K562 (cell line): ENCODE measurements at regions not wholly inside any gene's neighbourhood (a gene's known extent, or its start where the extent isn't known, plus 50 kb on each side); places are given as distances from the start of the nearest gene placed in this dataset.

ENCODE experiments used
- ATAC-seq: fragments of 200-7000 bp; cut with Tn5 transposase; 3 replicates; pipeline ENCODE4 v1.9.1; 2020; ENCODE audit warnings: moderate library complexity
- BruUV-seq: library from RNA; stranded (reverse); fragments of 400-500 nt; replicated peaks from 2 replicates; lab custom pipeline; 2021; lab: Mats Ljungman, UMichigan
- CTCF ChIA-PET: fragments of 300-600 bp; formaldehyde crosslinking; extraction: SDS; loops from one replicate; lab custom pipeline; 2021; ENCODE audit warnings: low intra/inter-chr PET ratio; lab: Yijun Ruan, JAX
- POLR2A ChIA-PET: fragments of 300-600, 350-650 bp; sonication (Branson Sonifier 250); formaldehyde crosslinking; extraction: SDS; loops from one replicate; lab custom pipeline; 2021; ENCODE audit warnings: antibody characterized with exemption, inconsistent platforms; lab: Yijun Ruan, JAX
- DNase-seq, 4 experiments: peaks; one replicate each; pipeline versions ENCODE4 v3.0.0 to v3.0.0-alpha.2; 2011 to 2018; ENCODE audit warnings: low spot score in 3 of 4, mixed read lengths in 3 of 4; ENCODE audit errors: extremely low read depth in 1 of 4
- FAIRE-seq: peaks from 2 replicates; lab custom pipeline; 2011; peaks lifted over from hg19 to GRCh38; lab: Jason Lieb, UNC
- H2AFZ ChIP-seq: 2 replicates; pipeline ENCODE4 v1.6.0; 2011; ENCODE audit warnings: low read depth, low read length, control low read depth, inconsistent platforms
- H3K27ac ChIP-seq: fragments of 200-600 bp; 3 replicates; pipeline ENCODE4 v1.8.0; 2011; ENCODE audit warnings: low read depth, mild to moderate bottlenecking, control low read depth, inconsistent platforms, low read length, moderate library complexity, mixed read lengths; ENCODE audit errors: extremely low read depth
- H3K27me3 ChIP-seq, 2 experiments: fragments of 300-600 bp in 1 of 2; 2 replicates in 1 of 2; 3 replicates in 1 of 2; pipeline versions ENCODE4 v1.6.0 to v1.8.0; 2011; ENCODE audit warnings: inconsistent platforms in 2 of 2, low read length in 2 of 2, mild to moderate bottlenecking in 1 of 2, mixed read lengths in 1 of 2, moderate library complexity in 1 of 2; ENCODE audit not compliant: control insufficient read depth in 2 of 2, insufficient read depth in 2 of 2
- H3K36me3 ChIP-seq: fragments of 300-600 bp; 3 replicates; pipeline ENCODE4 v1.8.0; 2011; ENCODE audit warnings: mild to moderate bottlenecking, low read length, inconsistent platforms; ENCODE audit not compliant: control insufficient read depth, insufficient read depth
- H3K4me1 ChIP-seq, 2 experiments: fragments of 200-600 bp in 1 of 2; replicated peaks in 1 of 2; 2 replicates in 1 of 2; 3 replicates in 1 of 2; pipeline versions ENCODE4 v1.5.1 to v1.8.0; 2011; ENCODE audit warnings: inconsistent platforms in 2 of 2, low read length in 2 of 2, mild to moderate bottlenecking in 1 of 2, mixed read lengths in 1 of 2, moderate library complexity in 1 of 2; ENCODE audit not compliant: control insufficient read depth in 2 of 2, insufficient read depth in 2 of 2
- H3K4me2 ChIP-seq: 2 replicates; pipeline ENCODE4 v1.6.1; 2011; ENCODE audit warnings: low read length, control low read depth, inconsistent platforms, mixed read lengths; ENCODE audit not compliant: insufficient read depth
- H3K4me3 ChIP-seq: fragments of 200-600 bp; sonication (generic), shearing (Covaris generic); 2 replicates; pipeline ENCODE4 v1.5.1; 2016; ENCODE audit warnings: control low read depth, inconsistent platforms
- H3K79me2 ChIP-seq: fragments of 200-600 bp; 3 replicates; pipeline ENCODE4 v1.8.0; 2011; ENCODE audit warnings: low read length, inconsistent platforms; ENCODE audit not compliant: control insufficient read depth, insufficient read depth
- H3K9ac ChIP-seq, 2 experiments: 2 replicates each; pipeline versions ENCODE4 v1.6.0 to v1.6.1; 2011; ENCODE audit warnings: low read depth in 2 of 2, low read length in 2 of 2, control low read depth in 1 of 2, inconsistent platforms in 1 of 2, mild to moderate bottlenecking in 1 of 2, mixed read lengths in 1 of 2; ENCODE audit not compliant: insufficient read depth in 1 of 2
- H3K9me1 ChIP-seq: one replicate; pipeline ENCODE4 v1.6.0; 2011; ENCODE audit warnings: inconsistent platforms, mild to moderate bottlenecking, low read length, moderate library complexity; ENCODE audit not compliant: control insufficient read depth, insufficient read depth
- H3K9me3 ChIP-seq: replicated peaks from 2 replicates; pipeline ENCODE4 v1.5.1; 2011; ENCODE audit warnings: low read depth, low read length, inconsistent platforms; ENCODE audit not compliant: control insufficient read depth, insufficient read depth
- H4K20me1 ChIP-seq: replicated peaks from 2 replicates; pipeline ENCODE4 v1.6.1; 2011; ENCODE audit warnings: low read length, inconsistent platforms, mixed read lengths; ENCODE audit not compliant: control insufficient read depth, insufficient read depth
- CHD4 ChIP-seq: fragments of 200-600 bp; sonication (generic); IDR thresholded peaks from 3 replicates; pipeline ENCODE4 v1.6.1; 2012; ENCODE audit warnings: low read depth, mild to moderate bottlenecking, mixed read lengths, low read length, inconsistent platforms; ENCODE audit not compliant: insufficient read depth, insufficient replicate concordance, poor library complexity, severe bottlenecking
- HDGF ChIP-seq: fragments of 450-650 bp; IDR thresholded peaks from 2 replicates; pipeline ENCODE4 v1.6.1; 2016
- MTA2 ChIP-seq: fragments of 450-650 bp; IDR thresholded peaks from 2 replicates; pipeline ENCODE4 v1.6.1; 2016; ENCODE audit warnings: low read depth
- PHTF2 ChIP-seq: fragments of 250-450 bp; sonication (Bioruptor Pico); IDR thresholded peaks from 2 replicates; pipeline ENCODE4 v1.5.0; 2021; ENCODE audit warnings: mild to moderate bottlenecking
- PTRF ChIP-seq: fragments of 450-650 bp; IDR thresholded peaks from 2 replicates; pipeline ENCODE4 v1.6.1; 2016; ENCODE audit warnings: mild to moderate bottlenecking, missing genetic modification characterization, missing compliant biosample characterization
- SP1 ChIP-seq: sonication (generic); formaldehyde crosslinking; IDR thresholded peaks from 2 replicates; pipeline ENCODE4 v1.8.1; 2022; ENCODE audit warnings: mild to moderate bottlenecking, missing genetic modification reagents
- U2AF2 ChIP-seq: fragments of 200-400 bp; formaldehyde crosslinking; optimal IDR thresholded peaks from 2 replicates; pipeline ENCODE3; 2017; ENCODE audit warnings: low read depth, mild to moderate bottlenecking, low read length
- ZFP30 ChIP-seq: fragments of 250-450 bp; sonication (Bioruptor Pico); IDR thresholded peaks from 2 replicates; pipeline ENCODE4 v1.8.0; 2022; ENCODE audit warnings: moderate library complexity, mild to moderate bottlenecking, inconsistent platforms, borderline replicate concordance
- ZNF76 ChIP-seq: fragments of 250-450 bp; sonication (Bioruptor Pico); IDR thresholded peaks from 2 replicates; pipeline ENCODE4 v1.4.0; 2020; ENCODE audit warnings: mild to moderate bottlenecking, moderate library complexity, borderline replicate concordance
- WGBS: fragments of 100-300 bp; shearing (Covaris generic); methylation state at CpG from one replicate; pipeline ENCODE4 v1.1.6; 2016; ENCODE audit warnings: low coverage, mixed read lengths; ENCODE audit not compliant: insufficient coverage; ENCODE audit errors: missing lambda C conversion rate; 5-methylcytosine and 5-hydroxymethylcytosine counted together
- in situ Hi-C: fragments of 300-500 bp; cut with MboI; formaldehyde crosslinking; loops from 4 replicates; pipeline ENCODE4 v1.15.0; 2018; ENCODE audit warnings: inconsistent platforms, mixed read lengths
- intact Hi-C: fragments of 100-400 bp; cut with micrococcal nuclease; formaldehyde crosslinking; loops from 2 replicates; pipeline ENCODE4 v1.14.2; 2022

DNA sequence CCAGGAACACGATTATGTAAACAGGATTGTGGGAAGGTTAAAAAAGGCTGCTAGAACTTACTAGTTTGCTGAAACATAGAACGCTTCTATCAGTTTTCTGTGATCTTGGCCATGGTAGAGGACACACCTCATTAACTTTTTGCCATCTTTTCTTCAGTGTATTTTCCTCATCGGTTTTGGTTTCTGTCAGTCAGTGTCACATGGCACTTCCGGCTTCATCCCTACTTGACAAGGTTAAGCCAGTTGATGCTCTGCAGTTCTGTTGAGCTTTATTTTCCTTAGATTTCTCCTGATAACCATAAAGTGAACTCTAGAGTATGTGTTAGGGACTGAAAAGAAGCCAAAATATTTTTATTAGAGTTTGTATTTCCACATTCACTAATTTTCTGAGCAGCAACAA lies 147.5 kb downstream of the NDFIP2 start:
- in situ Hi-C loops, result no loop called here
- Histone ChIP-seq H3K27ac (no peak overlapping the region), H3K9ac (no peak overlapping the region), H3K27me3 (no peaks in the 10 kb centered on the region), H3K36me3 (no peaks in the 10 kb centered on the region), H3K4me1 (no peaks in the 10 kb centered on the region), H3K79me2 (no peaks in the 10 kb centered on the region), H2AFZ (no peak overlapping the region), H4K20me1 (no peaks in the 10 kb centered on the region), H3K9me1 (no peaks in the 10 kb centered on the region), H3K9me3 (no peaks in the 10 kb centered on the region), H3K4me3 (no peak overlapping the region), H3K4me2 (no peak overlapping the region)
- 0% methylated on average over 4 of the region's 4 CpGs for WGBS
- FAIRE-seq (no peak), DNase-seq (no peak)
- intact Hi-C loops, result no loop called here
- POLR2A ChIA-PET, result interaction anchor here (0.7 kb wide), 1 partner anchor 683 kb away, joined by 3 read pairs; no protein-coding TSS in a partner anchor
- CTCF ChIA-PET, result no interaction called here
- no TSS peak for BruUV-seq
- TF ChIP-seq MTA2 (no peak), ZFP30 (CRISPR knock-in tag) (no peak), PHTF2 (no peak), PTRF (no peak), ZNF76 (no peak), SP1 (CRISPR knock-in tag) (no peak), HDGF (no peak), U2AF2 (no peak), CHD4 (no peak)
- TF ChIP-seq, all 486 proteins: peak for 0
- ATAC-seq, result no peak
